Omental fat pad (tissue), 3 donors: ENCODE measurements at regions not wholly inside any gene's neighbourhood (a gene's known extent, or its start where the extent isn't known, plus 50 kb on each side); places are given as distances from the start of the nearest gene placed in this dataset.

Experiments
- ATAC-seq: fragments of 150-250 bp; one replicate; pipeline ENCODE4 v1.9.1; 2016; ENCODE audit warnings: mild to moderate bottlenecking, moderate library complexity; ENCODE audit not compliant: low FRiP score
- DNase-seq: peaks from one replicate; pipeline ENCODE4 v3.0.0-alpha.2; 2019; ENCODE audit warnings: low spot score
- CTCF ChIP-seq, 3 donors: fragments of 450-650 bp; IDR thresholded peaks; one replicate each; pipeline ENCODE4 v1.5.1; 2016 to 2017; ENCODE audit warnings: antibody characterized with exemption in 3 of 3, mild to moderate bottlenecking in 3 of 3, moderate library complexity in 2 of 3

DNA sequence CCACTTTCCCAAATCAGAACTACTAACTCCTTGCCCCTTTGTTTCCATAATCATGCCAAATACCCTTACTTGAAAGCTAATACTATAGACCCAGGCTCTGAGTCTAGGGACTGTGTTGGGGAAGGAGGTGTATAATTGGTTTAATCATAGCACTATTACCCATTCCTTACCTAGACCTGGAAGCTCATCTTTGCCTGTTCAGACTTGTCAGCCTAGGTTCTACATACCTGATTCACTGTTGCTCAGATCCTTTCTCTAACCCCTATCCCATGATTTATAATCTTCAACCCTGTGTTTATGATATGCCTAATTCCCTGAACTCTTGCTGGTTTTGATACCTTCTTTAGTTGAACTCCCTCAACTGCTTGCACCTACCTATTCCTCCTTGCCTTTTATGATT is 123.1 kb upstream of the GRIA3 start:
- DNase-seq (no peak), ATAC-seq (no peak)
- no peak for TF ChIP-seq CTCF (IDR thresholded peaks at IDR 0.05)

DNA sequence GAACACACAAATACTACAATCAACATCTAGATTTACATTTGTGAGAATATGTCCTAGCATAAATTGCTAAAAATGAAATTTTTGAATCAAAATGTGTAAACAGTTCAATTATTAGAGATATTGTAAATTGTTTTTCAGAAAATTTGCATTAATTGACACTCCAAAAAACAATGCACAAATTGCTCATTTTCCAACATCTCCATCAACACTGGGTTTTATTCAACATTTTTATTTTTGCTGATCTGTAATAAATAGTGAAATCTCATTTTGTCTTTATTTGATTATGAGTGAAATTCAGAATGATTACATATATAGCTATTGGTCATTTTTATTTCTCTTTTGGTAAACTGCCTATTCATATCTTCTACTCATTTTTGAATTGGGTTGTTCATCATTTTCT is 120.0 kb upstream of the GRIA3 start:
- ATAC-seq (no peak), DNase-seq (no peak)
- TF ChIP-seq CTCF (IDR thresholded peaks at IDR 0.05), result no peak

- no peak for ATAC-seq
- no peak for TF ChIP-seq CTCF (IDR thresholded peaks at IDR 0.05)
These were observed 111.2 kb upstream of the GRIA3 start for GRCh38 chrX:123072686-123073385.

DNA sequence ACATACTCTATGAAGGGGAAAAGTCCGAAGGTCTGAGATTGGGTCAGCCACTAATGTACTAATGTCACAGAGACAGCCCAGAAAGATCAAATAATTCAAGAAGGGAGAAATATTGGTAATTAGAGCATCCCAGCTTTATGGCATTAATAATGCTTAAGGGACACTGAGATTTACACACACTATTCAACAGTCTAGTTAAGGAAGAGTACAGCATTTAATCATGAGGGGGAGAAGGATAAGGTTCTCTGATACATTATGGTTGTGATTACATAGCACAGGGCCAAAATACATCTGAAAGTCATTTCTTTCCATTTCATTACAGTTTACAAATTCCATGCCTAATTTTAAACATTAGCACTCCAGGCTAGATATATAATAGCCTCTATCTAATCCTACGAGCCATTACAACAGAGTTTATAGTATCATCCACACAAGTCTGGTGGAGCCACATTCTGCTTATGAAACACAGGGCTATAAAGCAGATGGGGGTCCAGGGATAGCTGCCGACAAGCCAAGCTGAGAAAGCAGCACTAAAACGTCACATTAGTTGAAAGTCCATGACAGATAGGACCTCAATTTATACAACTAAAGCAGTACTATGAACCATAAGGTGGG is 108.0 kb upstream of the GRIA3 start:
- DNase-seq, result no peak
- no peak for ATAC-seq
- no peak for TF ChIP-seq CTCF (IDR thresholded peaks at IDR 0.05)

More at GRCh38 chrX:123072686-123073385, 111.2 kb upstream of the GRIA3 start:
- no peak for DNase-seq

DNA sequence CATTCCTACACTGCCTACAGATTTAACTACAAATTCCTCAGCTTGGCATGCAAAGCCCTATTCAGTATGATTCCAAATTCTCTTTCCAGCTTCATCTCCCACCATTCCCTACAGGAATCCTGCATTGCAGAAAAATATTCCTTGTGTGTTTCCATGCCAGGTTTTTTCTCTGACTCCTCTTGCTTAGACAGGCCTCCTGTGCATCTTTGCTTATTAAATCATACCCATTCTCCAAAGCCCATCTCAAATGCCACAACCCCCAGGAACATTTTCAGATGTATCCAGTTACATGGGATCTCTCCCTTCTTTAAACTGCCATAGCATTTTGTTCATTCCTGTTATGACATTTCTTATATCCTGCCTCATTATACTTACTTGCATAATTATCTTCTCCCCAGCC is 106.4 kb upstream of the GRIA3 start:
- DNase-seq (no peak), ATAC-seq (no peak)
- TF ChIP-seq CTCF (IDR thresholded peaks at IDR 0.05), result no peak

DNA sequence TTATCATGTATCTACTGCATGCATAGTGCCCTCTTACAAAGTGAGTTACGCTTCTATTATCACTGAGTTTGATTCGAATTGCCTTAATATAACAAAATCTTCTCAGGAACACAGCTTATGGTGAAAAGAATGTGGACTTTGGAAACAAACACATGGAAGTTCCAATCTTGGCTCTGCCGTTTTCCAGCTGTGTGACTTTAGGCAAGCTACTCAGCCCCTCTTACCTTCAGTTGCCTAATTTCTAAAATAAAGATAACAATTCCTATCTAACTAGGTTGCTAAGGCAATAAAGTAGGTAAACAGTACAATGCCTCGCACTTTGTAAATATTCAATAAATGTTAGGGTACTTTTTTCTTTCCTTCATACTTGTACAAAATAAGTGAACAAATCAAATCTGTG is 104.0 kb upstream of the GRIA3 start:
- no peak for ATAC-seq
- no peak for TF ChIP-seq CTCF (IDR thresholded peaks at IDR 0.05)
- no peak for DNase-seq

GRCh38 chrX:123081776-123082175 is 102.3 kb upstream of the GRIA3 start:
- ATAC-seq (no peak), DNase-seq (no peak)
- no peak for TF ChIP-seq CTCF (IDR thresholded peaks at IDR 0.05)
